GM13977 (cell line): ENCODE measurements at regions not wholly inside any gene's neighbourhood (a gene's known extent, or its start where the extent isn't known, plus 50 kb on each side); places are given as distances from the start of the nearest gene placed in this dataset.

Experiments
- DNase-seq: peaks from one replicate; pipeline ENCODE4 v3.0.0; 2012; ENCODE audit warnings: low spot score
- CTCF ChIP-seq: IDR thresholded peaks from 2 replicates; pipeline ENCODE4 v1.5.1; 2012; ENCODE audit warnings: mild to moderate bottlenecking, control low read depth; ENCODE audit not compliant: insufficient read depth; ENCODE audit errors: extremely low read depth, missing control alignments
- in situ Hi-C: fragments of 300-500 bp; cut with MboI; formaldehyde crosslinking; loops from one replicate; pipeline ENCODE4 v1.12.0; 2022; ENCODE audit warnings: low sequenced_read_pairs, low pct_unique_long_range_greater_than_20kb, mixed read lengths, inconsistent platforms; ENCODE audit not compliant: unreplicated experiment

DNA sequence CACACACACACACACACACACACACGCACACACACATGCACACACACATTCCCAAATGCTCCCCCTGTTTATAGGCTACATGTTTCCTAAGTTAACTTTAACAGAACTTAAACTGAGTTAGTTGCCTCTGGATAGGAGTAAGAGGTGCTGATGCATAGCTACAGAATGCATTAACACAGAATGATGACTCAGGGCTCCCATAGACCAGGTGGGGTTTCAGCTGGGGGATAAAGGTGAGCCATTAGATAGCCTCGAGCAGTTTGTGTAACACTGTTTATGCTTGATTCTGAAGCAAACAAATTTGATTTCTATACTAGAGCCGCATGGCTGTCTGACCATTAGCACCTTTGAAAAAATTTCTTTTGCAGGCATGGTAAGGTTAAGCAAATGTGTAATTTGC lies 741.0 kb downstream of the PLCL1 start:
- in situ Hi-C loops: no loop called here
- DNase-seq: no peak
- TF ChIP-seq CTCF: no peak

GRCh38 chr2:198544461-198544860 lies 740.1 kb downstream of the PLCL1 start:
- in situ Hi-C loops: no loop called here

DNA sequence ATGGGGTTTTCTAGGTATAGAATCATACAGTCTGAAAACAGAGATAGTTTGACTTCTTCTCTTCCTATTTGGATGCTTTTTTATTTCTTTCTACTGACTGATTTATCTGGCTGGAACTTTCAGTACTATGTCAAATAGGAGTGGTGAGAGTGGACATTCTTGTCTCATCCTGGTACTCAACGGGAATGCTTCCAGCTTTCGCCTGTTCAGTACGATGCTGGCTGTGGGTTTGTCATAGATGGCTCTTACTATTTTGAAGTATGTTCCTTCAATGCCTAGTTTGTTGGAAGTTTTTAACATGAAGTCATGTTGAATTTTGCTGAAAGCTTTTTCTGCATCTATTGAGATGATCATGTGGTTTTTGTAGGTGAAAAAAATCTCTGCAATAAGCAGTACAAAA lies 730.4 kb downstream of the PLCL1 start:
- in situ Hi-C loops: no loop called here
- DNase-seq: no peak
- no peak for TF ChIP-seq CTCF

More at GRCh38 chr2:198544461-198544860, 740.1 kb downstream of the PLCL1 start:
- no peak for TF ChIP-seq CTCF
- DNase-seq: no peak

GRCh38 chr2:198525211-198525969 lies 721.0 kb downstream of the PLCL1 start:
- DNase-seq: no peak
- in situ Hi-C loops: no loop called here
- no peak for TF ChIP-seq CTCF

DNA sequence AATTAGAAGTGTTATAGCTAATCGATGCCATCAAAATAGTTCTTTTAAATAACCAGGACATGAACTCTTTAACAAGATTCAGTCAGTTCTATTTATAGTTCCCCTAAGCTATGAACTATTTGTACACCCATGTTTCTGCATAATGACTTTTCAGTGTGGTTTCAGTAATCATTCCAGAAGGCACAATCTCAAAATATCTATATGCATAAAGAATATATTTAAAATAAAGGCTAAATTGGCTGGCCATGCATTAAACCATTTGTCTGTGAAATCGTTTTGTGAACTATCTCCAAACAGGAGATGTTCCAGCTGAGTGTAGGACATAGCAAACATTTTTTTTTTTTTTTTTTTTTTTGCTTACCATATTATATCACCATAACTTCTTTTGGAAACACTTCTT lies 719.3 kb downstream of the PLCL1 start:
- in situ Hi-C loops: no loop called here
- TF ChIP-seq CTCF: no peak
- no peak for DNase-seq

GRCh38 chr2:198518935-198519334 lies 714.5 kb downstream of the PLCL1 start:
- DNase-seq: peak; percentile 2
- TF ChIP-seq CTCF: no peak
- in situ Hi-C loops: no loop called here
